Esophagus squamous epithelium (tissue), 4 donors: ENCODE measurements at regions not wholly inside any gene's neighbourhood (a gene's known extent, or its start where the extent isn't known, plus 50 kb on each side); places are given as distances from the start of the nearest gene placed in this dataset.

Experiments used
- POLR2A ChIP-seq, 4 donors: fragments of 450-650 bp; IDR thresholded peaks; one replicate each; pipeline ENCODE4 v1.6.1; 2017; ENCODE audit warnings: antibody characterized with exemption in 4 of 4, mild to moderate bottlenecking in 4 of 4, moderate library complexity in 3 of 4
- TF ChIP-seq, protein P1 (sequence below), 6 experiments: fragments of 450-650 bp in 4 of 6; fragments of 200-600 bp in 2 of 6; sonication (generic) in 2 of 6; IDR thresholded peaks; one replicate each; pipeline ENCODE4 v1.5.1; 2016 to 2019; ENCODE audit warnings: antibody characterized with exemption in 6 of 6, mild to moderate bottlenecking in 4 of 6, moderate library complexity in 4 of 6

DNA sequence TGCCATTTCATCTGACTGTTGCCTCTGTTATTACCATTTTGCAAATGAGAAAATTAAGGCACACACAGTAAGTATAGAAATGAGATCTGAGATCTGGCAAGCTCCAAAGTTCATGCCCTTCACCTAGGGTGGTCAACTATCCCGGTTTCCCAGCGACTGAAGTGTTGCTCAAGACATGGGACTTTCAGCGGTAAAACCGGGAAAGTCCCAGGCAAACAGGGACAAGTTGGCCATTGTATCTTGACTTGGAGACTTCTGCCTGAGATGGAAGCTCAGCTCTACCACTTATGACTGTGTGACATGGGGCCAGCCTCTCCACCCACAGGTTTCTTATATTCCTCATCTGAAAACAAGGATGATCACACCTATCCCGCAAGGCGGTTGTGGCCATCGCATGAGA, 55.6 kb upstream of the TPM1 start:
- TF ChIP-seq POLR2A (IDR thresholded peaks at IDR 0.05): no peak
- TF ChIP-seq, protein P1, sequence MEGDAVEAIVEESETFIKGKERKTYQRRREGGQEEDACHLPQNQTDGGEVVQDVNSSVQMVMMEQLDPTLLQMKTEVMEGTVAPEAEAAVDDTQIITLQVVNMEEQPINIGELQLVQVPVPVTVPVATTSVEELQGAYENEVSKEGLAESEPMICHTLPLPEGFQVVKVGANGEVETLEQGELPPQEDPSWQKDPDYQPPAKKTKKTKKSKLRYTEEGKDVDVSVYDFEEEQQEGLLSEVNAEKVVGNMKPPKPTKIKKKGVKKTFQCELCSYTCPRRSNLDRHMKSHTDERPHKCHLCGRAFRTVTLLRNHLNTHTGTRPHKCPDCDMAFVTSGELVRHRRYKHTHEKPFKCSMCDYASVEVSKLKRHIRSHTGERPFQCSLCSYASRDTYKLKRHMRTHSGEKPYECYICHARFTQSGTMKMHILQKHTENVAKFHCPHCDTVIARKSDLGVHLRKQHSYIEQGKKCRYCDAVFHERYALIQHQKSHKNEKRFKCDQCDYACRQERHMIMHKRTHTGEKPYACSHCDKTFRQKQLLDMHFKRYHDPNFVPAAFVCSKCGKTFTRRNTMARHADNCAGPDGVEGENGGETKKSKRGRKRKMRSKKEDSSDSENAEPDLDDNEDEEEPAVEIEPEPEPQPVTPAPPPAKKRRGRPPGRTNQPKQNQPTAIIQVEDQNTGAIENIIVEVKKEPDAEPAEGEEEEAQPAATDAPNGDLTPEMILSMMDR (IDR thresholded peaks at IDR 0.05): no peak
